ENCODE measurements at regions not wholly inside any gene's neighbourhood (a gene's known extent, or its start where the extent isn't known, plus 50 kb on each side); places are given as distances from the start of the nearest gene placed in this dataset.
"Not testable (repeated sequence)": the region's sequence is repeated elsewhere in the genome, so short reads cannot be mapped to it uniquely, and the experiment has no call there.

GRCh38 chr1:21385022-21385421, 54.9 kb upstream of the NBPF3 start:
- no peak for DNase-seq

- DNase-seq, result no peak
Measured at GRCh38 chr1:21384620-21385019, 55.3 kb upstream of the NBPF3 start.

- no peak for DNase-seq
Measured at GRCh38 chr1:21383785-21384401, 56.0 kb upstream of the NBPF3 start.

- DNase-seq, result no peak
Measured at GRCh38 chr1:21381354-21381753, 58.6 kb upstream of the NBPF3 start.

- not testable (repeated sequence) for DNase-seq
Measured at GRCh38 chr1:21380147-21380546, 59.8 kb upstream of the NBPF3 start.

GRCh38 chr1:21379571-21379970, 60.4 kb upstream of the NBPF3 start:
- no peak for DNase-seq

- DNase-seq, result peak; percentile 54
Measured at GRCh38 chr1:21378705-21379494, 61.0 kb upstream of the NBPF3 start.

- DNase-seq, result no peak
Measured at GRCh38 chr1:21372383-21372782, 67.6 kb upstream of the NBPF3 start.

GRCh38 chr1:21369905-21370304, 70.0 kb upstream of the NBPF3 start:
- DNase-seq, result no peak

GRCh38 chr1:21368515-21369289, 71.2 kb upstream of the NBPF3 start:
- peak; percentile 62 for DNase-seq

GRCh38 chr1:21367973-21368514, 71.9 kb upstream of the NBPF3 start:
- DNase-seq, result not testable (repeated sequence)

GRCh38 chr1:21366288-21366687, 73.6 kb upstream of the NBPF3 start:
- DNase-seq, result no peak

- no peak for DNase-seq
Measured at GRCh38 chr1:21365036-21365435, 74.8 kb upstream of the ECE1 start.

- no peak for DNase-seq
Measured at GRCh38 chr1:21362096-21362495, 71.8 kb upstream of the ECE1 start.

GRCh38 chr1:21361506-21361905, 71.2 kb upstream of the ECE1 start:
- DNase-seq, result no peak

- DNase-seq, result no peak
Measured at GRCh38 chr1:21357161-21357560, 66.9 kb upstream of the ECE1 start.

- no peak for DNase-seq
Measured at GRCh38 chr1:21355956-21356355, 65.7 kb upstream of the ECE1 start.

GRCh38 chr1:21352586-21352985, 62.3 kb upstream of the ECE1 start:
- DNase-seq, result no peak

GRCh38 chr1:21351901-21352300, 61.6 kb upstream of the ECE1 start:
- DNase-seq, result no peak

GRCh38 chr1:21350202-21350885, 60.1 kb upstream of the ECE1 start:
- DNase-seq, result no peak

GRCh38 chr1:21349693-21350092, 59.4 kb upstream of the ECE1 start:
- DNase-seq, result no peak

GRCh38 chr1:21347072-21347581, 56.9 kb upstream of the ECE1 start:
- no peak for DNase-seq
